Lower leg skin (tissue), 3 donors: ENCODE measurements at regions not wholly inside any gene's neighbourhood (a gene's known extent, or its start where the extent isn't known, plus 50 kb on each side); places are given as distances from the start of the nearest gene placed in this dataset.

Experiments used
- POLR2A ChIP-seq, 2 donors: fragments of 450-650 bp; IDR thresholded peaks; one replicate each; pipeline ENCODE4 v1.6.1; 2016 to 2017; ENCODE audit warnings: antibody characterized with exemption in 2 of 2, mild to moderate bottlenecking in 1 of 2, moderate library complexity in 1 of 2
- TF ChIP-seq, protein P1 (sequence below), 3 donors: fragments of 450-650 bp; IDR thresholded peaks; one replicate each; pipeline ENCODE4 v1.5.1; 2016; ENCODE audit warnings: antibody characterized with exemption in 3 of 3, mild to moderate bottlenecking in 3 of 3, moderate library complexity in 2 of 3

DNA sequence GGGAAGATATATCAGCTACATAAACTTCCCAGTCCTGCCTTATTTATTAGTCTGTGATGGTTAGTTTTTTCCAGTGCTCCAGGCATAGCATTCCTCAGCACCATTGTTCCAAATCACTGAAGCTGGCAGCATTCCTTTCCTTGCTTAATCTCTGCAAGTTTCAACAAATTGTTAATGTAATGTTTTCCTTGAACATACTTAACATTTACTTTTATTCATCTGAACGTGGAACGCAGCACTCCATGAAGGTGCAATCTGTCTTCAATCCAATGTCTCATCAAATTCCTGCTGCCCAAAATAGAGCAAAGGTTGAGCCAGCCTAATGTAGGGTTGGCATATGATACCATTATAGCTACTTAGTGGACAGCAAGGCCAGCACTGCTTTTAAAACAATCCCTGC is 441.1 kb upstream of the RBFOX1 start:
- TF ChIP-seq POLR2A (IDR thresholded peaks at IDR 0.05), result no peak
- TF ChIP-seq, protein P1, sequence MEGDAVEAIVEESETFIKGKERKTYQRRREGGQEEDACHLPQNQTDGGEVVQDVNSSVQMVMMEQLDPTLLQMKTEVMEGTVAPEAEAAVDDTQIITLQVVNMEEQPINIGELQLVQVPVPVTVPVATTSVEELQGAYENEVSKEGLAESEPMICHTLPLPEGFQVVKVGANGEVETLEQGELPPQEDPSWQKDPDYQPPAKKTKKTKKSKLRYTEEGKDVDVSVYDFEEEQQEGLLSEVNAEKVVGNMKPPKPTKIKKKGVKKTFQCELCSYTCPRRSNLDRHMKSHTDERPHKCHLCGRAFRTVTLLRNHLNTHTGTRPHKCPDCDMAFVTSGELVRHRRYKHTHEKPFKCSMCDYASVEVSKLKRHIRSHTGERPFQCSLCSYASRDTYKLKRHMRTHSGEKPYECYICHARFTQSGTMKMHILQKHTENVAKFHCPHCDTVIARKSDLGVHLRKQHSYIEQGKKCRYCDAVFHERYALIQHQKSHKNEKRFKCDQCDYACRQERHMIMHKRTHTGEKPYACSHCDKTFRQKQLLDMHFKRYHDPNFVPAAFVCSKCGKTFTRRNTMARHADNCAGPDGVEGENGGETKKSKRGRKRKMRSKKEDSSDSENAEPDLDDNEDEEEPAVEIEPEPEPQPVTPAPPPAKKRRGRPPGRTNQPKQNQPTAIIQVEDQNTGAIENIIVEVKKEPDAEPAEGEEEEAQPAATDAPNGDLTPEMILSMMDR (IDR thresholded peaks at IDR 0.05), result no peak
